ENCODE measurements at regions not wholly inside any gene's neighbourhood (a gene's known extent, or its start where the extent isn't known, plus 50 kb on each side); places are given as distances from the start of the nearest gene placed in this dataset.
"Not testable (repeated sequence)": the region's sequence is repeated elsewhere in the genome, so short reads cannot be mapped to it uniquely, and the experiment has no call there.

- ATAC-seq: no peak
- POLR2A ChIA-PET: no interaction called here
- Mint-ChIP-seq H3K4me1 (ENCODE audit: low read depth) (no peaks in the 10 kb centered on the region), H3K9me3 (peaks cover 10% of the 10 kb centered on the region), H3K36me3 (ENCODE audit: low read depth) (no peaks in the 10 kb centered on the region), H3K27ac (no peak overlapping the region), H3K4me3 (no peak overlapping the region), H3K27me3 (no peaks in the 10 kb centered on the region)
- DNase-seq: no peak
- intact Hi-C loops (cut with micrococcal nuclease): no loop called here
- CTCF ChIA-PET: no interaction called here
- TF ChIP-seq CTCF (IDR thresholded peaks at IDR 0.05): no peak
Observed at GRCh38 chr7:108911016-108911415, 341.3 kb downstream of the DNAJB9 start.

- no peak for TF ChIP-seq CTCF (IDR thresholded peaks at IDR 0.05)
- ATAC-seq: no peak
- CTCF ChIA-PET: no interaction called here
- Mint-ChIP-seq H3K9me3 (peaks cover 24% of the 10 kb centered on the region), H3K36me3 (ENCODE audit: low read depth) (no peaks in the 10 kb centered on the region), H3K27ac (no peak overlapping the region), H3K27me3 (no peaks in the 10 kb centered on the region), H3K4me3 (no peak overlapping the region), H3K4me1 (ENCODE audit: low read depth) (no peaks in the 10 kb centered on the region)
- intact Hi-C loops (cut with micrococcal nuclease): no loop called here
- DNase-seq: no peak
- POLR2A ChIA-PET: no interaction called here
Observed at GRCh38 chr7:108920490-108920889, 350.8 kb downstream of the DNAJB9 start.

GRCh38 chr7:108943048-108943447 is 373.4 kb downstream of the DNAJB9 start:
- H3K9me3 Mint-ChIP-seq; H3K36me3 Mint-ChIP-seq (ENCODE audit: low read depth); CTCF ChIA-PET; ATAC-seq; H3K4me1 Mint-ChIP-seq (ENCODE audit: low read depth); H3K27me3 Mint-ChIP-seq; intact Hi-C loops (cut with micrococcal nuclease); DNase-seq; H3K4me3 Mint-ChIP-seq; H3K27ac Mint-ChIP-seq; POLR2A ChIA-PET: not testable (repeated sequence)

GRCh38 chr7:108947526-108947925 is 377.9 kb downstream of the DNAJB9 start:
- Mint-ChIP-seq H3K4me1 (ENCODE audit: low read depth) (no peaks in the 10 kb centered on the region), H3K27me3 (no peaks in the 10 kb centered on the region), H3K4me3 (no peak overlapping the region), H3K36me3 (ENCODE audit: low read depth) (no peaks in the 10 kb centered on the region), H3K9me3 (peaks cover 7% of the 10 kb centered on the region), H3K27ac (no peak overlapping the region)
- no peak for DNase-seq
- CTCF ChIA-PET: no interaction called here
- POLR2A ChIA-PET: no interaction called here
- intact Hi-C loops (cut with micrococcal nuclease): no loop called here
- no peak for ATAC-seq
- no peak for TF ChIP-seq CTCF (IDR thresholded peaks at IDR 0.05)

GRCh38 chr7:108972004-108972403 is 402.3 kb downstream of the DNAJB9 start:
- POLR2A ChIA-PET: no interaction called here
- CTCF ChIA-PET: no interaction called here

More at GRCh38 chr7:108972004-108972403, 402.3 kb downstream of the DNAJB9 start:
- no peaks in the 10 kb centered on the region for H3K36me3 Mint-ChIP-seq (ENCODE audit: low read depth)
- no peak overlapping the region for H3K27ac Mint-ChIP-seq
- H3K4me3 Mint-ChIP-seq: no peak overlapping the region
- H3K4me1 Mint-ChIP-seq (ENCODE audit: low read depth): no peaks in the 10 kb centered on the region
- no peak for ATAC-seq
- no peaks in the 10 kb centered on the region for H3K9me3 Mint-ChIP-seq
- H3K27me3 Mint-ChIP-seq: no peaks in the 10 kb centered on the region
- TF ChIP-seq CTCF (IDR thresholded peaks at IDR 0.05): no peak
- intact Hi-C loops (cut with micrococcal nuclease): no loop called here
- DNase-seq: no peak

Measured in activated CD8-positive, alpha-beta T cell treated with anti-CD3 and anti-CD28 coated beads for 36 hours (primary cell).